Uterus (tissue), 2 donors: ENCODE measurements at regions not wholly inside any gene's neighbourhood (a gene's known extent, or its start where the extent isn't known, plus 50 kb on each side); places are given as distances from the start of the nearest gene placed in this dataset.

Experiments used
- POLR2A ChIP-seq, 2 donors: fragments of 450-650 bp; IDR thresholded peaks; one replicate each; pipeline ENCODE4 v1.6.1; 2016; ENCODE audit warnings: antibody characterized with exemption in 2 of 2, mild to moderate bottlenecking in 1 of 2, moderate library complexity in 1 of 2
- TF ChIP-seq, protein P1 (sequence below), 4 experiments: fragments of 200-600 bp in 2 of 4; fragments of 450-650 bp in 2 of 4; sonication (generic) in 2 of 4; IDR thresholded peaks; one replicate each; pipeline ENCODE4 v1.5.1; 2016 to 2019; ENCODE audit warnings: antibody characterized with exemption in 4 of 4, mild to moderate bottlenecking in 2 of 4, moderate library complexity in 1 of 4

DNA sequence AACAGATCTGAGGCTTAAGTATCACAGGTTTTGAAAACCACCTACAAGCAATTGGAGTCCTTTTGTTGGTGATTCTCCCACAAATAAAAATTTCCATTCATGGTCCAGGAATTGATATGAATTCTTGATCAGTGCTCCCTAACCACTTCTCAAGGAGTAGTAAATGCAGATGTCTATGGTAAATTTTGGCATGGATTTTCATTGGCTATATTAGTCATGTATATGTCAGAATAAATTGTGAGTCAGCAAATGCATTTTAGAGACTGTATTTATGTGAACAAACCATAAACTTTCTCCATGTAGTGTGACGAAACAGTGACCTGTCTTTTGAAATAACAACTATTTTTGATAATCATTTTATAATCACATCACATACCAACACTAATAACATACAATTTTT lies 611.1 kb downstream of the HTR1A start:
- TF ChIP-seq, protein P1, sequence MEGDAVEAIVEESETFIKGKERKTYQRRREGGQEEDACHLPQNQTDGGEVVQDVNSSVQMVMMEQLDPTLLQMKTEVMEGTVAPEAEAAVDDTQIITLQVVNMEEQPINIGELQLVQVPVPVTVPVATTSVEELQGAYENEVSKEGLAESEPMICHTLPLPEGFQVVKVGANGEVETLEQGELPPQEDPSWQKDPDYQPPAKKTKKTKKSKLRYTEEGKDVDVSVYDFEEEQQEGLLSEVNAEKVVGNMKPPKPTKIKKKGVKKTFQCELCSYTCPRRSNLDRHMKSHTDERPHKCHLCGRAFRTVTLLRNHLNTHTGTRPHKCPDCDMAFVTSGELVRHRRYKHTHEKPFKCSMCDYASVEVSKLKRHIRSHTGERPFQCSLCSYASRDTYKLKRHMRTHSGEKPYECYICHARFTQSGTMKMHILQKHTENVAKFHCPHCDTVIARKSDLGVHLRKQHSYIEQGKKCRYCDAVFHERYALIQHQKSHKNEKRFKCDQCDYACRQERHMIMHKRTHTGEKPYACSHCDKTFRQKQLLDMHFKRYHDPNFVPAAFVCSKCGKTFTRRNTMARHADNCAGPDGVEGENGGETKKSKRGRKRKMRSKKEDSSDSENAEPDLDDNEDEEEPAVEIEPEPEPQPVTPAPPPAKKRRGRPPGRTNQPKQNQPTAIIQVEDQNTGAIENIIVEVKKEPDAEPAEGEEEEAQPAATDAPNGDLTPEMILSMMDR (IDR thresholded peaks at IDR 0.05), result no peak
- TF ChIP-seq POLR2A (IDR thresholded peaks at IDR 0.05), result no peak
